Glutamatergic neuron (in vitro differentiated cells): ENCODE measurements at regions not wholly inside any gene's neighbourhood (a gene's known extent, or its start where the extent isn't known, plus 50 kb on each side); places are given as distances from the start of the nearest gene placed in this dataset.

Experiments
- DNase-seq: peaks from one replicate; pipeline ENCODE4 v3.0.0; 2022
- H3K27ac Mint-ChIP-seq: one replicate; pipeline ENCODE4 v1.8.0; 2020; ENCODE audit warnings: mild to moderate bottlenecking, mixed read lengths, inconsistent platforms; ENCODE audit not compliant: unreplicated experiment
- H3K27me3 Mint-ChIP-seq: one replicate; pipeline ENCODE4 v1.8.0; 2020; ENCODE audit warnings: mild to moderate bottlenecking, moderate library complexity, mixed read lengths, inconsistent platforms; ENCODE audit not compliant: unreplicated experiment
- H3K36me3 Mint-ChIP-seq: one replicate; pipeline ENCODE4 v1.8.0; 2020; ENCODE audit warnings: mild to moderate bottlenecking, mixed read lengths, inconsistent platforms; ENCODE audit not compliant: unreplicated experiment
- H3K4me1 Mint-ChIP-seq: one replicate; pipeline ENCODE4 v1.8.0; 2020; ENCODE audit warnings: mild to moderate bottlenecking, low read depth, mixed read lengths, inconsistent platforms; ENCODE audit not compliant: unreplicated experiment
- H3K4me3 Mint-ChIP-seq: one replicate; pipeline ENCODE4 v1.8.0; 2020; ENCODE audit warnings: mild to moderate bottlenecking, mixed read lengths, inconsistent platforms; ENCODE audit not compliant: unreplicated experiment
- H3K9me3 Mint-ChIP-seq: one replicate; pipeline ENCODE4 v1.8.0; 2020; ENCODE audit warnings: mild to moderate bottlenecking, moderate library complexity, mixed read lengths, inconsistent platforms; ENCODE audit not compliant: unreplicated experiment
- CTCF ChIP-seq: fragments of 200-600 bp; sonication (generic); IDR thresholded peaks from one replicate; pipeline ENCODE4 v1.5.0; 2021; ENCODE audit not compliant: partially characterized antibody, unreplicated experiment

DNA sequence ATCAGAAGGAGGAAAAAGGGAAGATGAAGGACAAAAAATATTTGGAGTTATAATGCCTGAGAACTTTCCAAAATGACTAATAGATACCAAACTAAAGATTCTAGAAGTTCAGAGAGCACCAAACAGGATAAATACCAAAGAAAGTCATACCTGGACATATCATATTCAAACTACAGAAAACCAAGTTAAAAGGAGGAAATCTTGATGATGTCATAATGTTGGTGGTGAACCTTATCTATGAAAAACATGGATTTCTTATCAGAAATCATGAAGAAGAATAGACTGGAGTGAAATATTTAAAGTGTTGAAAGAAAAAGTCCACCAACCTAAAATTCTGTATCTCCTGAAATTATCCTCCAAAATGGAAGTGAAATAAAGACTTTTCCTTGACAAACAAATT is 389.2 kb downstream of the JRKL start:
- H3K9me3 Mint-ChIP-seq, result no peaks in the 10 kb centered on the region
- H3K36me3 Mint-ChIP-seq, result no peaks in the 10 kb centered on the region
- H3K4me1 Mint-ChIP-seq, result peaks cover 3% of the 10 kb centered on the region
- no peak overlapping the region for H3K27ac Mint-ChIP-seq
- no peak for DNase-seq
- TF ChIP-seq CTCF, result no peak
- no peaks in the 10 kb centered on the region for H3K27me3 Mint-ChIP-seq
- no peak overlapping the region for H3K4me3 Mint-ChIP-seq

DNA sequence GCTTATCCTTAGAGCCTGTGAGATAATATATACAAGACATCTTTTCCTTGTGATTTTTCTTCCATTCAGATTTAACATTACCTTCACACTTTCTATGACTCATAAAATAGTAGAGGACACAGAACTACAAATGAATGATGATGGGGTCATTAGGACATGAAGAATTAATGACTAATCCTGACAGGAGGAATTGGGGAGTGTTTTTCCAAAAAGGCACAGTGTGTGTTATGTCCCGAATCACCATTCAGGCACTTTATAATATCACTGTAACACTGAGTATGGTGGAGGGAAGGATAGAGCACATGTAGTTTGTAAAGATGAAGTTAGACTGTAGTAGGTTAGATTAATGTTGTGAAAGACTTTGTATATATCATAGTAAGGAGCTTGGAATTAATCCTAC is 391.3 kb downstream of the JRKL start:
- no peak for TF ChIP-seq CTCF
- no peak overlapping the region for H3K4me3 Mint-ChIP-seq
- H3K27ac Mint-ChIP-seq, result no peak overlapping the region
- DNase-seq, result no peak
- no peaks in the 10 kb centered on the region for H3K9me3 Mint-ChIP-seq
- no peaks in the 10 kb centered on the region for H3K36me3 Mint-ChIP-seq
- H3K27me3 Mint-ChIP-seq, result no peaks in the 10 kb centered on the region
- peaks cover 9% of the 10 kb centered on the region for H3K4me1 Mint-ChIP-seq

GRCh38 chr11:96782632-96783031 is 392.8 kb downstream of the JRKL start:
- no peak for DNase-seq
- Mint-ChIP-seq H3K4me3 (no peak overlapping the region), H3K36me3 (no peaks in the 10 kb centered on the region), H3K4me1 (peaks cover 9% of the 10 kb centered on the region), H3K27ac (no peak overlapping the region), H3K27me3 (no peaks in the 10 kb centered on the region), H3K9me3 (no peaks in the 10 kb centered on the region)
- no peak for TF ChIP-seq CTCF

- DNase-seq, result no peak
- H3K9me3 Mint-ChIP-seq, result no peaks in the 10 kb centered on the region
- no peaks in the 10 kb centered on the region for H3K27me3 Mint-ChIP-seq
- H3K4me3 Mint-ChIP-seq, result no peak overlapping the region
- no peaks in the 10 kb centered on the region for H3K36me3 Mint-ChIP-seq
- no peak for TF ChIP-seq CTCF
- H3K27ac Mint-ChIP-seq, result no peak overlapping the region
- H3K4me1 Mint-ChIP-seq, result peaks cover 9% of the 10 kb centered on the region
Measured at GRCh38 chr11:96783311-96783710, 393.5 kb downstream of the JRKL start.

DNA sequence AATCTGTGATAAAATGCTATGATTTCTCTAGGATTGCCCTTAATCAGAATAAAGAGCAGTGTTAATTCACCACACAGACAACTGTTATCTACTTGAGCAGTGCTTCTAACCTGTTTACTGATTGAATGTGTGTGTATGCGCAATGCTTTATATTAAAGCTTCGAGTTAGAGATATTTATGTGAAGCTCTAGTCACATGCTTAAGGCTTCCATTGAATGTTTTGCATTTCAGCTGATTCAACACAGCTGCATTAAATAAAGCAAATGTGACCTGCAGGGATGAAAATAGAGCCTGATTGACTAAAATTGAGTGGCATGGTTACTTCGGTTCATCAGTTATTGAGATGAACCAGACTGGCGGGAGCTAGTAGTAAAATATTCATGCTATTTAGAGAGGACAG is 395.3 kb downstream of the JRKL start:
- Mint-ChIP-seq H3K27ac (no peak overlapping the region), H3K27me3 (no peaks in the 10 kb centered on the region), H3K4me3 (no peak overlapping the region), H3K36me3 (no peaks in the 10 kb centered on the region), H3K4me1 (peaks cover 9% of the 10 kb centered on the region), H3K9me3 (no peaks in the 10 kb centered on the region)
- TF ChIP-seq CTCF, result no peak
- no peak for DNase-seq
